HepG2 (cell line): ENCODE measurements at regions not wholly inside any gene's neighbourhood (a gene's known extent, or its start where the extent isn't known, plus 50 kb on each side); places are given as distances from the start of the nearest gene placed in this dataset.

ENCODE experiments used
- FOSL2 ChIP-seq: sonication (generic); formaldehyde crosslinking; IDR thresholded peaks from 2 replicates; pipeline ENCODE4 v1.4.0; 2020; ENCODE audit warnings: missing genetic modification reagents
- FOXA1 ChIP-seq, 2 experiments: fragments of 450-650 bp in 1 of 2; sonication (generic) in 1 of 2; formaldehyde crosslinking in 1 of 2; IDR thresholded peaks; 2 replicates each; pipeline versions ENCODE4 v1.4.0 to v1.6.1; 2016 to 2020; ENCODE audit warnings: missing genetic modification reagents in 1 of 2
- FOXO1 ChIP-seq: sonication (generic); formaldehyde crosslinking; IDR thresholded peaks from 2 replicates; pipeline ENCODE4 v1.4.0; 2020; ENCODE audit warnings: missing genetic modification reagents
- FOXP1 ChIP-seq, 2 experiments: fragments of 450-650 bp in 1 of 2; IDR thresholded peaks; 2 replicates each; pipeline ENCODE4 v1.6.1; 2017 to 2018; ENCODE audit warnings: antibody characterized with exemption in 1 of 2
- KDM1A ChIP-seq: IDR thresholded peaks from 2 replicates; pipeline ENCODE4 v1.6.1; 2016; ENCODE audit warnings: missing compliant biosample characterization
- KDM2A ChIP-seq: sonication (generic); formaldehyde crosslinking; IDR thresholded peaks from 2 replicates; pipeline ENCODE4 v1.4.0; 2020; ENCODE audit warnings: low read depth, missing genetic modification reagents, borderline replicate concordance
- NCOA2 ChIP-seq: sonication (generic); formaldehyde crosslinking; IDR thresholded peaks from 2 replicates; pipeline ENCODE4 v1.8.0; 2022; ENCODE audit warnings: inconsistent platforms
- NFYC ChIP-seq: IDR thresholded peaks from 2 replicates; pipeline ENCODE4 v1.6.1; 2016; ENCODE audit warnings: missing genetic modification reagents, missing compliant biosample characterization
- REL ChIP-seq: sonication (generic); formaldehyde crosslinking; conservative IDR thresholded peaks from 2 replicates; pipeline ENCODE4 v1.8.0; 2022; ENCODE audit warnings: mild to moderate bottlenecking, missing genetic modification reagents, moderate library complexity
- RERE ChIP-seq: IDR thresholded peaks from 2 replicates; pipeline ENCODE4 v1.6.1; 2016; ENCODE audit warnings: low read depth, missing genetic modification reagents, missing compliant biosample characterization
- TBL1XR1 ChIP-seq: fragments of 150-350 bp; IDR thresholded peaks from 2 replicates; pipeline ENCODE4 v1.6.1; 2014; ENCODE audit warnings: borderline replicate concordance, low read length; ENCODE audit not compliant: partially characterized antibody
- TCF7 ChIP-seq: sonication (generic); IDR thresholded peaks from 2 replicates; pipeline ENCODE4 v1.6.1; 2016; ENCODE audit warnings: antibody characterized with exemption, low read depth
- ZNF12 ChIP-seq: sonication (generic); formaldehyde crosslinking; IDR thresholded peaks from 2 replicates; pipeline ENCODE4 v1.5.0; 2020; ENCODE audit warnings: missing genetic modification reagents
- ZNF446 ChIP-seq: sonication (generic); formaldehyde crosslinking; IDR thresholded peaks from 2 replicates; pipeline ENCODE4 v1.5.0; 2020; ENCODE audit warnings: mild to moderate bottlenecking, missing genetic modification reagents
- TF ChIP-seq, protein P1 (sequence below): sonication (generic); formaldehyde crosslinking; conservative IDR thresholded peaks from 2 replicates; pipeline ENCODE4 v1.4.0; 2020; ENCODE audit warnings: missing genetic modification reagents
- TF ChIP-seq, protein P2 (sequence below): sonication (generic); formaldehyde crosslinking; IDR thresholded peaks from 2 replicates; pipeline ENCODE4 v1.8.1; 2023; ENCODE audit warnings: mild to moderate bottlenecking, moderate library complexity, missing genetic modification reagents
- TF ChIP-seq, protein P3 (sequence below): sonication (generic); formaldehyde crosslinking; IDR thresholded peaks from 2 replicates; pipeline ENCODE4 v1.4.0; 2020; ENCODE audit warnings: missing genetic modification reagents

DNA sequence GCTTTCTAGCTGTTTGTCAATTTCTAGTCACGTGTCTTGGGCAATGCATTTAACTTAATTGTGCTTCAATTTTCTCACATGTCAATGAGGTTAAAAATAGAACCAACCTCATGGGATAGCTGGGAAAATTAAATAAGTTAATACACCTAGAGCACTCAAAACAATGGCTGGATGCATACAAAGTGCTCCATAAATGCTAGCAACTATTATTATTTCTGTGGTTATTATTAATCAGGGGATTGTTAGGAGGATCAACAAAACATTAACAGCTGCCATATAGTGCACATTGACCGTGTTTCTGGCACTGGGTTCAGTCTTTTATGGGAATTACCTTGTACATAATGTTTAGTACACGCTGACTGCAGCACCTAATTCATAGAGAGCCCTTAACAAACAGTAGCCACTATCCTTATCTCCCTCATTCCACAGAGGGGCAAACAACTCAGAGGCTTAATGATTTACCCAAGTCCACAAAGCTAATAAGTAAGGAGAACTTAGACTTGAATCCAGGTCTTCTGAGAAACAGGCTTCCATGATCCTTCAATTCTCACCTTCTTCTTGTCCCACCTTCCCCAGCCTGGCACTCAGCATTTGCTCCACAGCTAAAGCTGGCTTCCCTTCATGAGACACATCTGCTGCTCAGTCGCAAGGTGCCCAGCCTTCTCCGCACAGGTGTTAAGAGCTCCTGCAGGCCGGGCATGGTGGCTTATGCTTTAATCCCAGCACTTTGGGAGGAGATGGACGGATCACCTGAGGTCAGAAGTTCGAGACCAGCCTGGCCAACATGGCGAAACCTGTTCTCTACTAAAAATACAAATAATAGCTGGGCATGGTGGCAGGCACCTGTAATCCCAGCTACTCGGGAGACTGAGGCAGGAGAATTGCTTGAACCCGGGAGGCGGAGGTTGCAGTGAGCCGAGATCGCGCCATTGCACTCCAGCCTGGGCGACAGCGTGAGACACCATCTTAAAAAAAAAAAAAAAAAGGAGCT lies 137.4 kb upstream of the ABCA1 start (continued):
- TF ChIP-seq RERE (CRISPR knock-in tag) (peak; percentile 47; the same call in 1 of the 2 replicates), KDM1A (CRISPR knock-in tag) (peak; percentile 63; the same call in 1 of the 2 replicates), FOXA1 (IDR thresholded peaks at IDR 0.05) (no peak), FOXA1 (CRISPR knock-in tag; IDR thresholded peaks at IDR 0.05) (peak; percentile 72), ZNF12 (0 out of 2 replicates have a peak, but pooled peaks have one; percentile 30), NFYC (CRISPR knock-in tag) (no peak), NCOA2 (peak; percentile 75), FOXO1 (CRISPR knock-in tag) (peak; percentile 43; the same call in 1 of the 2 replicates), TBL1XR1 (peak; percentile 66), ZNF446 (no peak), TCF7 (0 out of 2 replicates have a peak, but pooled peaks have one; percentile 25), FOXP1 (IDR thresholded peaks at IDR 0.05) (no peak), FOXP1 (CRISPR knock-in tag; IDR thresholded peaks at IDR 0.05) (peak; percentile 71), KDM2A (CRISPR knock-in tag) (0 out of 2 replicates have a peak, but pooled peaks have one; percentile 24), FOSL2 (CRISPR knock-in tag) (peak; percentile 45; the same call in 1 of the 2 replicates), REL (CRISPR knock-in tag) (no peak)
- TF ChIP-seq, protein P1, sequence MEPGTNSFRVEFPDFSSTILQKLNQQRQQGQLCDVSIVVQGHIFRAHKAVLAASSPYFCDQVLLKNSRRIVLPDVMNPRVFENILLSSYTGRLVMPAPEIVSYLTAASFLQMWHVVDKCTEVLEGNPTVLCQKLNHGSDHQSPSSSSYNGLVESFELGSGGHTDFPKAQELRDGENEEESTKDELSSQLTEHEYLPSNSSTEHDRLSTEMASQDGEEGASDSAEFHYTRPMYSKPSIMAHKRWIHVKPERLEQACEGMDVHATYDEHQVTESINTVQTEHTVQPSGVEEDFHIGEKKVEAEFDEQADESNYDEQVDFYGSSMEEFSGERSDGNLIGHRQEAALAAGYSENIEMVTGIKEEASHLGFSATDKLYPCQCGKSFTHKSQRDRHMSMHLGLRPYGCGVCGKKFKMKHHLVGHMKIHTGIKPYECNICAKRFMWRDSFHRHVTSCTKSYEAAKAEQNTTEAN (CRISPR knock-in tag), result no peak
- TF ChIP-seq, protein P2, sequence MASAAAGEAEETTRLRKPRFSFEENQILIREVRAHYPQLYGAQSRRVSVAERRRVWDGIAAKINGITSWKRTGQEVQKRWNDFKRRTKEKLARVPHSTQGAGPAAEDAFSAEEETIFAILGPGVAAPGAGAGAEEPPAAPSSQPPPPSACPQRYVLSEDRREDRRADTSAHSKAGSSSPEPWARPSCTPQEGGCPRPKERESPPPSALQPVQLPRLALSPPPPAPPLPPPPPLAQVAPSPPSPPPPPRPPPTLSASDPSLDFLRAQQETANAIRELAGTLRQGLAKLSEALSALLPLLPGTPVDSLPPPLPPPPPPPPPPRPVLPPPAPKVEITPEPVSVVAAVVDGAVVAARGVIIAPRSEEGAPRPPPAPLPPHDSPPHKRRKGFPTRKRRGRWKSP (CRISPR knock-in tag), result peak; percentile 59; the same call in 1 of the 2 replicates
- TF ChIP-seq, protein P3, sequence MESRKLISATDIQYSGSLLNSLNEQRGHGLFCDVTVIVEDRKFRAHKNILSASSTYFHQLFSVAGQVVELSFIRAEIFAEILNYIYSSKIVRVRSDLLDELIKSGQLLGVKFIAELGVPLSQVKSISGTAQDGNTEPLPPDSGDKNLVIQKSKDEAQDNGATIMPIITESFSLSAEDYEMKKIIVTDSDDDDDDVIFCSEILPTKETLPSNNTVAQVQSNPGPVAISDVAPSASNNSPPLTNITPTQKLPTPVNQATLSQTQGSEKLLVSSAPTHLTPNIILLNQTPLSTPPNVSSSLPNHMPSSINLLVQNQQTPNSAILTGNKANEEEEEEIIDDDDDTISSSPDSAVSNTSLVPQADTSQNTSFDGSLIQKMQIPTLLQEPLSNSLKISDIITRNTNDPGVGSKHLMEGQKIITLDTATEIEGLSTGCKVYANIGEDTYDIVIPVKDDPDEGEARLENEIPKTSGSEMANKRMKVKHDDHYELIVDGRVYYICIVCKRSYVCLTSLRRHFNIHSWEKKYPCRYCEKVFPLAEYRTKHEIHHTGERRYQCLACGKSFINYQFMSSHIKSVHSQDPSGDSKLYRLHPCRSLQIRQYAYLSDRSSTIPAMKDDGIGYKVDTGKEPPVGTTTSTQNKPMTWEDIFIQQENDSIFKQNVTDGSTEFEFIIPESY (CRISPR knock-in tag), result no peak
